SK-N-SH treated with all-trans-retinoic acid at 6 μM for 48 hours (cell line): ENCODE measurements at regions not wholly inside any gene's neighbourhood (a gene's known extent, or its start where the extent isn't known, plus 50 kb on each side); places are given as distances from the start of the nearest gene placed in this dataset.

ENCODE experiments used
- ARNTL ChIP-seq: fragments of 450-650 bp; formaldehyde crosslinking; IDR thresholded peaks from 2 replicates; pipeline ENCODE4 v1.5.0; 2020; ENCODE audit warnings: low read depth, mild to moderate bottlenecking, moderate library complexity, borderline replicate concordance
- CSDC2 ChIP-seq: fragments of 250-450 bp; sonication (Bioruptor Pico); IDR thresholded peaks from 2 replicates; pipeline ENCODE4 v1.5.0; 2020; ENCODE audit warnings: mild to moderate bottlenecking, moderate library complexity
- ISL1 ChIP-seq: fragments of 250-450 bp; sonication (Bioruptor Pico); IDR thresholded peaks from 2 replicates; pipeline ENCODE4 v2.1.2; 2022; ENCODE audit warnings: mild to moderate bottlenecking, moderate library complexity
- POU6F1 ChIP-seq: fragments of 250-450 bp; sonication (Bioruptor Pico); IDR thresholded peaks from 2 replicates; pipeline ENCODE4 v1.8.0; 2021; ENCODE audit warnings: low read depth, mild to moderate bottlenecking, moderate library complexity, borderline replicate concordance
- TOX ChIP-seq: fragments of 250-450 bp; sonication (Bioruptor Pico); IDR thresholded peaks from 2 replicates; pipeline ENCODE4 v1.8.0; 2021; ENCODE audit warnings: mild to moderate bottlenecking, moderate library complexity, borderline replicate concordance
- TF ChIP-seq, protein P1 (sequence below): fragments of 250-450 bp; sonication (Bioruptor Pico); IDR thresholded peaks from 2 replicates; pipeline ENCODE4 v1.5.1; 2020; ENCODE audit warnings: low read depth, mild to moderate bottlenecking, moderate library complexity

- TF ChIP-seq ISL1 (CRISPR knock-in tag) (no peak), ARNTL (CRISPR knock-in tag) (no peak), CSDC2 (CRISPR knock-in tag) (no peak), TOX (CRISPR knock-in tag) (no peak), POU6F1 (CRISPR knock-in tag) (no peak)
- TF ChIP-seq, protein P1, sequence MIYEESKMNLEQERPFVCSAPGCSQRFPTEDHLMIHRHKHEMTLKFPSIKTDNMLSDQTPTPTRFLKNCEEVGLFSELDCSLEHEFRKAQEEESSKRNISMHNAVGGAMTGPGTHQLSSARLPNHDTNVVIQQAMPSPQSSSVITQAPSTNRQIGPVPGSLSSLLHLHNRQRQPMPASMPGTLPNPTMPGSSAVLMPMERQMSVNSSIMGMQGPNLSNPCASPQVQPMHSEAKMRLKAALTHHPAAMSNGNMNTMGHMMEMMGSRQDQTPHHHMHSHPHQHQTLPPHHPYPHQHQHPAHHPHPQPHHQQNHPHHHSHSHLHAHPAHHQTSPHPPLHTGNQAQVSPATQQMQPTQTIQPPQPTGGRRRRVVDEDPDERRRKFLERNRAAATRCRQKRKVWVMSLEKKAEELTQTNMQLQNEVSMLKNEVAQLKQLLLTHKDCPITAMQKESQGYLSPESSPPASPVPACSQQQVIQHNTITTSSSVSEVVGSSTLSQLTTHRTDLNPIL (CRISPR knock-in tag): no peak
These were observed 82.3 kb upstream of the CIBAR2 start for GRCh38 chr16:85194307-85195270.
